ENCODE measurements at regions not wholly inside any gene's neighbourhood (a gene's known extent, or its start where the extent isn't known, plus 50 kb on each side); places are given as distances from the start of the nearest gene placed in this dataset.

DNA sequence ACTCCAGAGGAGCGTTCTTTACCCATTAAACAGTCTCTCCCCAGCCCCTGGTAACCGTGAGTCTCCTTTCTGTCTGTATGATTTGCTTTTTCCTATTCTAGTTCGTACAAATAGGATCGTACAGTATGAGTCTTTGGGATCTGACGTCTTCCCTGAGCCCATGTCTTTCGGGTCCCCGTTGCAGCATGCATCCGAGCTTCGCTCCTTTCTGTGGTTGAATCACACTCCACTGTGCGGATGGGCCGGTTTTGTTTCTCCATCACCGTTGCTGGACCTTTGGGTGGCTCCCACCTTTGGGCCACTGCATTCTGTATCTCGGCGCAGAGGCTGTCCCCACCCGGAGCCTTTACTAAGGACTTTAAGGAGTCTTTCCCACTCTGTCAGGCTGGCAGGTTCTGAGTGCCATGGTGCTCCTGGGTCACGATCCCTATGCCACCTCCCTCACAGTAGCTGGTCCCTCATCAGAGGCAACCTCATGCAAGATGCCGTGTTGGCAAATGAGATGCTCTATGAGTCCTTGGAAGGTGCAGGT, 145.7 kb upstream of the COL5A1 start:
- TF ChIP-seq CTCF (IDR thresholded peaks at IDR 0.05) (no peak), POLR2A (IDR thresholded peaks at IDR 0.05) (no peak)
